Activated T-helper 1 cell treated with anti-CD3 and anti-CD28 coated beads, Interleukin-12 subunit alpha, Interleukin-12 subunit beta, Interleukin-2, Interleukin-4 antibody, amounts not matched to agents 30 ng/mL and 10 ng/mL and 1 ng/mL, durations not matched to agents 14 hours and 24 hours and 36 hours (primary cell): ENCODE measurements at regions not wholly inside any gene's neighbourhood (a gene's known extent, or its start where the extent isn't known, plus 50 kb on each side); places are given as distances from the start of the nearest gene placed in this dataset.
"Not testable (repeated sequence)": the region's sequence is repeated elsewhere in the genome, so short reads cannot be mapped to it uniquely, and the experiment has no call there.

Experiments
- DNase-seq: peaks from one replicate; pipeline ENCODE4 v3.0.0; 2021; ENCODE audit warnings: low spot score
- H3K27ac Mint-ChIP-seq: one replicate; pipeline ENCODE4 v1.8.0; 2021; ENCODE audit warnings: mild to moderate bottlenecking, mixed read lengths
- H3K27me3 Mint-ChIP-seq: one replicate; pipeline ENCODE4 v1.8.0; 2022; ENCODE audit warnings: mild to moderate bottlenecking, moderate library complexity, mixed read lengths; ENCODE audit not compliant: insufficient read depth
- H3K36me3 Mint-ChIP-seq: one replicate; pipeline ENCODE4 v1.8.0; 2021; ENCODE audit warnings: low read depth, mixed read lengths
- H3K4me1 Mint-ChIP-seq: one replicate; pipeline ENCODE4 v1.8.0; 2021; ENCODE audit warnings: low read depth, mixed read lengths
- H3K4me3 Mint-ChIP-seq: one replicate; pipeline ENCODE4 v1.8.0; 2021; ENCODE audit warnings: mild to moderate bottlenecking, moderate library complexity, mixed read lengths
- H3K9me3 Mint-ChIP-seq: one replicate; pipeline ENCODE4 v1.8.0; 2021; ENCODE audit warnings: mixed read lengths
- intact Hi-C: fragments of 100-400 bp; cut with micrococcal nuclease; formaldehyde crosslinking; loops from one replicate; pipeline ENCODE4 v1.15.1; 2024

DNA sequence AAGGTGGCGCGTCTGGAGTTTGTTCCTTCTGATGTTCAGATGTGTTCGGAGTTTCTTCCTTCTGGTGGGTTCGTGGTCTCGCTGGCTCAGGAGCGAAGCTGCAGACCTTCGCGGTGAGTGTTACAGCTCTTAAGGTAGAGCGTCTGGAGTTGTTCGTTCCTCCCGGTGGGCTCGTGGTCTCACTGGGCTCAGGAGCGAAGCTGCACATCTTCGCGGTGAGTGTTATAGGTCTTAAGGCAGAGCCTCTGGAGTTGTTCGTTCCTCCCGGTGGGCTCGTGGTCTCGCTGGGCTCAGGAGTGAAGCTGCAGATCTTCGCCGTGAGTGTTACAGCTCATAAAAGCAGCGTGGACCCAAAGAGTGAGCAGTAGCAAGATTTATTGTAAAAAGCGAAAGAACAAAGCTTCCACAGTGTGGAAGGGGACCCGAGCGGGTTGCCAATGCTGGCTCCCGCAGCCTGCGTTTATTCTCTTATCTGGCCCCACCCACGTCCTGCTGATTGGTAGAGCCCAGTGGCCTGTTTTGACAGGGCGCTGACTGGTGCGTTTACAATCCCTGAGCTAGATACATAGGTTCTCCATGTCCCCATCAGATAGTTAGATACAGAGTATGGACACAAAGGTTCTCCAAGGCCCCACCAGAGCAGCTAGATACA lies 322.5 kb upstream of the KCND2 start:
- H3K27me3 Mint-ChIP-seq, H3K4me1 Mint-ChIP-seq, H3K4me3 Mint-ChIP-seq, intact Hi-C loops, DNase-seq, H3K36me3 Mint-ChIP-seq, H3K27ac Mint-ChIP-seq: not testable (repeated sequence)
- H3K9me3 Mint-ChIP-seq, result peaks cover 13% of the 10 kb centered on the region

DNA sequence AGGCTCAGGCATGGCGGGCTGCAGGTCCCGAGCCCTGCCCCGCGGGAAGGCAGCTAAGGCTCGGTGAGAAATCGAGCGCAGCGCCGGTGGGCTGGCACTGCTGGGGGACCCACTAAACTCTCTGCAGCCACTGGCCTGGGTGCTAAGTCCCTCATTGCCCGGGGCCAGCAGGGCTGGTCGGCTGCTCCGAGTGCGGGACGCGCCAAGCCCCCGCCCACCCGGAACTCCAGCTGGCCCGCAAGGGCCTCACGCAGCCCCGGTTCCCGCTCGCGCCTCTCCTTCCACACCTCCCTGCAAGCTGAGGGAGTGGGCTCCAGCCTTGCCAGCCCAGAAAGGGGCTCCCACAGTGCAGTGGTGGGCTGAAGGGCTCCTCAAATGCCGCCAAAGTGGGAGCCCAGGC lies 321.4 kb upstream of the KCND2 start:
- H3K36me3 Mint-ChIP-seq, intact Hi-C loops, DNase-seq, H3K4me1 Mint-ChIP-seq, H3K27me3 Mint-ChIP-seq, H3K4me3 Mint-ChIP-seq, H3K27ac Mint-ChIP-seq: not testable (repeated sequence)
- H3K9me3 Mint-ChIP-seq, result peaks cover 13% of the 10 kb centered on the region

DNA sequence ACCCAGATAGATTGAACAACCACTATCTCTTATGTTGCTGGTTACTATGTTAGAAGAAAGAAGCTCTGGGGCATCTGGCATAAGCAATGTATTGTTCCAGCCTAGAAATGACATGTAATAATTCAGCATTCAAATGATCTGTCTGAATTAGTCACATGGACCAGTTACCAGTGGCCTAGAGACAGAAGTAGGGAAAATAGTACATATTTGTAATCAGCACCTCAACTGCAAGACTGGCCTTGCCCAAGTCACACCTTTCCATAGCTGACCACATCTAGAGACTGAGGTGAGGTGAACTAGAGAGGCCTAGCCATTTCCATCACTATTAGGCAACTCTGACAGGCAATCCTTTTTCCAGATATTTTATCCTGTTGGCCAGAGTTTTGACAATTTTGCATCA lies 315.6 kb upstream of the KCND2 start:
- intact Hi-C loops, result no loop called here
- Mint-ChIP-seq H3K4me1 (no peaks in the 10 kb centered on the region), H3K4me3 (no peak overlapping the region), H3K27ac (no peak overlapping the region), H3K36me3 (no peaks in the 10 kb centered on the region), H3K9me3 (no peaks in the 10 kb centered on the region), H3K27me3 (no peaks in the 10 kb centered on the region)
- no peak for DNase-seq

DNA sequence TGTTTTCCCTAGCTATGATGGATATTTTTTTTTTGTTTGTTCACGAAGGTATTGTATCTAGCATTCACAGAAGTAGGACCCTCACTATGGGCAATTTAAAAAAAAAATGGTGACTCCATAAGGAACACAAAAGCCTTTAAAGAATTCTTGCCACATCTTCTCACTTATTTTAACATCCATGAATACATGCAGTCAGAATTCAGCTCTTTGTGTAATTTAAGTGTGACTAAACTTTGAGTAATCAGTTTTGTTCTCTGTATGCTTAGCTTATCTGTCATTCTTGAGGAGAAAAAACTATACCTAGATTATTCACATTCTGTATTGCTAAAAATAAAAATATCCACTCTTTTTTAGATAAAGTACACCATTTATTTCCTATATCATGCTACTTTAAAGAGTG lies 313.2 kb upstream of the KCND2 start:
- intact Hi-C loops, result no loop called here
- Mint-ChIP-seq H3K36me3 (no peaks in the 10 kb centered on the region), H3K27me3 (no peaks in the 10 kb centered on the region), H3K4me1 (no peaks in the 10 kb centered on the region), H3K9me3 (no peaks in the 10 kb centered on the region), H3K27ac (no peak overlapping the region), H3K4me3 (no peak overlapping the region)
- DNase-seq, result no peak

DNA sequence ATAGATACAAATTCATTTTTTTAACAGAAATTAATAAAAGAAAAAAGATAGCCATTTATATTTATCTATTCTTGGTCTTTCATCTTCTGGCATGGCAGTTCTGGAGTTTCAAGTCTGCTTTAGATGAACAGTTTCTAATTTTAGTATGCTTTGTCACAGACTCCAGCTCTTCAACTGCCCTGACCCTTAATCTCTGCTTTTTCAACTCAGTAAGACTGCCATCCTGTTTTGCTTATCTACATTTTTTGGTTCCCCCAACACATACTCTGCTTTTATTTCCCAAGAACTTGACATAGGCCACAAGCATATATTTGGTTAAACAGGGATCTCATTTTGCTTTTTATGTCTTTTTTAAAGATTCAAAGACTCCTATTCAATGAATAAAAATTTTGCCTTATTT lies 309.3 kb upstream of the KCND2 start:
- intact Hi-C loops, result no loop called here

DNA sequence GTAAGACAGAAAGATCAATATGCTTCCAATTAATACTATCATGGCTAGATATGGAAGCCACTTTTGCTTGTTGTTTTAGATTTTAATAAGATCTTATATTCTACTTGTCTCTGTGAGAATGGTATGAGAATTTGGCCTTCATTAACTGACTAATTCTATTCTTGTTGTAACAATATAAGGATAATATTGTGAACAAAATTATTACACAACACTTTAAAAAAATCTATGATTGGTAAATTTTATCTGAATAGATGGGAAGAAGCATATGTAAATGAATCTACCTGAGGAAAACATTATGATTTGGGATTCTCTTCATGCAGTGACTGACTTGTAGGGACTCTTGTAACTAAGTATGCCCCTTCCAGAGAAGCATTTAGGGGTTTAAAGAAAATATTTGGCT lies 308.9 kb upstream of the KCND2 start:
- DNase-seq, result no peak
- intact Hi-C loops, result no loop called here
- Mint-ChIP-seq H3K27me3 (no peaks in the 10 kb centered on the region), H3K4me3 (no peak overlapping the region), H3K4me1 (no peaks in the 10 kb centered on the region), H3K9me3 (no peaks in the 10 kb centered on the region), H3K27ac (no peak overlapping the region), H3K36me3 (no peaks in the 10 kb centered on the region)

More for the DNA sequence above, 309.3 kb upstream of the KCND2 start:
- no peak for DNase-seq
- no peaks in the 10 kb centered on the region for H3K36me3 Mint-ChIP-seq
- no peaks in the 10 kb centered on the region for H3K9me3 Mint-ChIP-seq
- no peaks in the 10 kb centered on the region for H3K4me1 Mint-ChIP-seq
- H3K27ac Mint-ChIP-seq, result no peak overlapping the region
- H3K27me3 Mint-ChIP-seq, result no peaks in the 10 kb centered on the region
- H3K4me3 Mint-ChIP-seq, result no peak overlapping the region

DNA sequence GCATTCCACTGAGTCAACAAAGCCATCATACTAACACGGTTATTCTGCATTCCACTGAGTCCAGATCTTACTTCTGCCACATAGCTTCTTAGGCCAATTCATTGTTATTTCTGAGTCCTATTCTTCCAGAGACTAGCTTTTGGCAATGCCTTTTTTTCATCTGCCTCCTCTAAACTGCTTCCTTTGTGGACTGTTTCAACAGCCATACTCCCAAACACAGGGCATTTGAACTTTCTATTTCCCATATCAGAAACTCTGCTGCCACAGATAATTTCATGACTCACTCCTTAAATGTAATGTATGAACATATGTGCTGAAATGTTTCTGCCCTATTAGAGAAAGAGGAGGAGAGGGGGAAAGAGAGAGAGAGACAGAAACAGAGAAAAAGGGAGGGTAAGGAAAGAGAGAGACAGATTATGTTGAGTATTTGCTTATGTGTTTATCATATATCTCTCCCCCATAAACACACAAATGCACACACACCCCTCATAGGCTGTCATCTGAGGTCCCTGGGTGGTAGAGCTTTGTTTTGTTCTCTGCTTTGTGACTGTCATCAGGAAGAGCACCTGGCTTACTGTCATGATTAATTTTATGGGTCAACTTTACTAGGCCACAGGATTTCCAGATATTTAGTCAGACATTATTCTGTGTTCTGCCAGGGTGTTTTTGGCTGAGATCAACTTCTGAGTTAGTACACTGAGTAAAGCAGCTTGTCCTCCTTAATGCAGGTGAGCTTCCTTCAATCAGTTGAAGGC lies 308.0 kb upstream of the KCND2 start:
- Mint-ChIP-seq H3K9me3 (no peaks in the 10 kb centered on the region), H3K36me3 (no peaks in the 10 kb centered on the region), H3K27me3 (no peaks in the 10 kb centered on the region), H3K27ac (no peak overlapping the region), H3K4me3 (no peak overlapping the region), H3K4me1 (no peaks in the 10 kb centered on the region)
- intact Hi-C loops, result no loop called here
- no peak for DNase-seq

DNA sequence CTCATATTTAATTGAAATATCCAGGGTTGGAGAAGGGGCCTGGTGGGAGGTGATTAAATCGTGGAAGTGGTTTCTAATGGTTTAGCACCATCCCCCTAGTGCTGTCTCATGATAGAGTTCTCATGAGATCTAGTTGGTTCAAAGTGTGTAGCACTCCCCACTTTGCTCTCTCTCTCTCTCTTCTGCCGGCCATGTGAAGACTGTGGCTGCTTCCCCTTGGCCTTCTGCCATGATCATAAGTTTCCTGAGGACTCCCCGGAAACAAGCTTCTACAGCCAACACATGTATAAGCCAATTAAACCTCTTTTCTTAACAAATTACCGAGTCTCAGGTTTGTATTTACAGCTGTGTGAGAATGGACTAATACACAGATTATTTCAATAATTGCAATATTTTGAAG lies 305.8 kb upstream of the KCND2 start:
- H3K4me1 Mint-ChIP-seq, result no peaks in the 10 kb centered on the region
- intact Hi-C loops, result no loop called here
- H3K4me3 Mint-ChIP-seq, result no peak overlapping the region

DNA sequence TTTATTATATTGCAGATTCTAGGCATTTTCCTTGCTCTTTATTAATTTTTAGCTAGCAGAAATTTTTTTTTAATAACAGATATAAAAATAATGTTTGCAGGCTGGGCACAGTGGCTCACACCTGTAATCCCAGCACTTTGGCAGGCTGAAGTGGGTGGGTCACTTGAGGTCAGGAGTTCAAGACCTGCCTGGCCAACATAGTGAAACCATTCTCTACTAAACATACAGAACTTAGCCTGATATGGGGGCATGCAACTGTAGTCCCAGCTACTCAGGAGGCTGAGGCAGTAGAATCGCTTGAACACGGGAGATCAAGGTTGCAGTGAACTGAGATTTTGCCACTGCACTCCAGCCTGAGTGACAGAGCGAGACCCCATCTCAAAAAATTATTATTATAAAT lies 304.6 kb upstream of the KCND2 start:
- H3K9me3 Mint-ChIP-seq, H3K4me1 Mint-ChIP-seq, H3K36me3 Mint-ChIP-seq, DNase-seq, H3K4me3 Mint-ChIP-seq, H3K27me3 Mint-ChIP-seq, intact Hi-C loops, H3K27ac Mint-ChIP-seq: not testable (repeated sequence)

More for the DNA sequence above, 305.8 kb upstream of the KCND2 start:
- no peaks in the 10 kb centered on the region for H3K27me3 Mint-ChIP-seq
- DNase-seq, result no peak
- H3K36me3 Mint-ChIP-seq, result no peaks in the 10 kb centered on the region
- H3K9me3 Mint-ChIP-seq, result no peaks in the 10 kb centered on the region
- no peak overlapping the region for H3K27ac Mint-ChIP-seq

DNA sequence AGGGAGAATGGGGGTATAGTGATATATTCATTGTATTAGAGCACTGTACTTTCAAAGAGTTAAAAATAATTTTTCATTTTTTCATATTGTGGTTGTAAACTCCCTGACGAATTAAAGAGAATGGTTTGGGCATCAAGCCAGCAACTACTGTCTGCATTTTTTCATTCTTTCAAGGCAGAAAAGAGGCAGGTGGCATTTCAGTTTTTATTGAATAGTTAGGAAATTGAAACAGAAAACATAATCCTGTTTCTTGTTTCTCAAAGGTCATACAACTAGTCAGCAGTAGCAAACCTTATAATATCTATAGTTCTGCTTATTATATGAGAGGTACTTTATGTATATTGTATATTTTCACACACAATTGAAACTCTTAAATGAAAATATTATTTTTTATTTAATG lies 303.9 kb upstream of the KCND2 start:
- intact Hi-C loops, result no loop called here
- no peak for DNase-seq
- no peaks in the 10 kb centered on the region for H3K9me3 Mint-ChIP-seq
- H3K4me3 Mint-ChIP-seq, result no peak overlapping the region
- no peaks in the 10 kb centered on the region for H3K27me3 Mint-ChIP-seq
- no peaks in the 10 kb centered on the region for H3K36me3 Mint-ChIP-seq
- H3K27ac Mint-ChIP-seq, result no peak overlapping the region
- no peaks in the 10 kb centered on the region for H3K4me1 Mint-ChIP-seq

DNA sequence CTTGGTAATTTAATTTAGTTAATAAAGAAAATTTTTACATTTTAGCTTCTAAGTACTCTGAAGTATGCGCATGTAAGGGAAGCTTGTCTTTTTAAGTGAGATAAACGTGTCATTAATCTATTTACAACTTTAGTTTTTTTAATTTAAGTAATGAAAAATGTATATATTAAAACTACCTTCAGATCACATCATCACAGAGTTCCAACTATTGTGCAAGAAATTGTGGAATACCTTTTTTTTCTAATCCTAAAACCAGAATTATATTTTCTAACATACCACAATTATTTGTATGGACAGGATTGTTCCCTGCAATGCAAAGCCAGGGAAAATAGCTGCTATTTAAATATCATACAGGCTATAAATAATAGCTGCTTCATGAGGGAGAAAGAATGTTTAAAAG lies 303.2 kb upstream of the KCND2 start:
- no peak overlapping the region for H3K27ac Mint-ChIP-seq

DNA sequence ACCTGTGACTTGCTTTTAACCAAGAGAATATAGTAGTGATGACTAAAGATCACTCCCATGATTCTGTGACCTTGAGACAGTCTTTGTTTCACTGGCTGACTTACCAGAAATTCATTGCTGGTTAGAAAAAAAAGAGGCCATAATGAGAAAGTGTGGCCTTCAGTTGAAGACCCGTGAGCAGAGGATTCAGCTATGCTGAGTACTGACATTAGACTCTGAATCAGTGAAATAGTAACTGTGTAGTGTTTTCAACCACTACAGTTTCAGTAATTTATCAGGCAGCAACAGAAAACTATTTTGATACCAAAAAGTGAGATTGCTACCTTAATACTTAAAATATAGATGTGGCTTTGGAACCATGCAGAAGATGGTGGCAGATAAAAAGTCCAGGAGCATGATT lies 298.0 kb upstream of the KCND2 start:
- intact Hi-C loops, result no loop called here

More for the DNA sequence above, 303.2 kb upstream of the KCND2 start:
- Mint-ChIP-seq H3K36me3 (no peaks in the 10 kb centered on the region), H3K4me3 (no peak overlapping the region), H3K4me1 (no peaks in the 10 kb centered on the region), H3K9me3 (no peaks in the 10 kb centered on the region), H3K27me3 (no peaks in the 10 kb centered on the region)
- intact Hi-C loops, result no loop called here
- DNase-seq, result no peak

DNA sequence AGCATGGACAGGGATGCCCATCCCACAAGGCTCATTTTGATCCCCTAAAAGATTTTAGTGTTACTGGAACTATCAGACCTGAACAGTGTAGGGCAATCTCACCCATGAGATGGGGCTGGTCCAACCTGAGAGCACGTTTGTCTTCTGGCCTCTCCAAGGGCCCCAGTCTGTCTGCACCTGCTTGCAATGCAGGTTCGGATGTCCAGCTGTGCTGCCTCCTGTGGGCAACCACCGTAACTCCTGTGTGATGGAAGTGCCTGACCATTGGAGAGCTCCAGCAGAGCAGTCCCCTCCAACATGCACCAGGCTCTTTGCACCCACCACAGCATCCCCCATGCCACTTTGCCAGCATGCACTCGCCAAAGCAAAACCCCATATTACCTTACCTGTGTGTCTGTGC lies 290.1 kb upstream of the KCND2 start:
- Mint-ChIP-seq H3K36me3 (no peaks in the 10 kb centered on the region), H3K4me1 (no peaks in the 10 kb centered on the region), H3K4me3 (no peak overlapping the region), H3K9me3 (peaks cover 7% of the 10 kb centered on the region), H3K27ac (no peak overlapping the region), H3K27me3 (no peaks in the 10 kb centered on the region)
- DNase-seq, result no peak
- intact Hi-C loops, result no loop called here

More for the DNA sequence above, 298.0 kb upstream of the KCND2 start:
- Mint-ChIP-seq H3K4me1 (no peaks in the 10 kb centered on the region), H3K9me3 (no peaks in the 10 kb centered on the region), H3K27ac (no peak overlapping the region), H3K27me3 (no peaks in the 10 kb centered on the region), H3K4me3 (no peak overlapping the region), H3K36me3 (no peaks in the 10 kb centered on the region)
- no peak for DNase-seq
